A549 (cell line): ENCODE measurements at regions not wholly inside any gene's neighbourhood (a gene's known extent, or its start where the extent isn't known, plus 50 kb on each side); places are given as distances from the start of the nearest gene placed in this dataset.

Source experiments
- POLR2A ChIP-seq: IDR thresholded peaks from 2 replicates; pipeline ENCODE4 v1.6.1; 2012; ENCODE audit warnings: mild to moderate bottlenecking, low read length
- TF ChIP-seq, protein P1 (sequence below): IDR thresholded peaks from 2 replicates; pipeline ENCODE4 v1.6.1; 2012
- TF ChIP-seq, protein P2 (sequence below): fragments of >200 bp; sonication (Bioruptor Twin); formaldehyde crosslinking; IDR thresholded peaks from 3 replicates; pipeline ENCODE4 v1.5.1; 2016

DNA sequence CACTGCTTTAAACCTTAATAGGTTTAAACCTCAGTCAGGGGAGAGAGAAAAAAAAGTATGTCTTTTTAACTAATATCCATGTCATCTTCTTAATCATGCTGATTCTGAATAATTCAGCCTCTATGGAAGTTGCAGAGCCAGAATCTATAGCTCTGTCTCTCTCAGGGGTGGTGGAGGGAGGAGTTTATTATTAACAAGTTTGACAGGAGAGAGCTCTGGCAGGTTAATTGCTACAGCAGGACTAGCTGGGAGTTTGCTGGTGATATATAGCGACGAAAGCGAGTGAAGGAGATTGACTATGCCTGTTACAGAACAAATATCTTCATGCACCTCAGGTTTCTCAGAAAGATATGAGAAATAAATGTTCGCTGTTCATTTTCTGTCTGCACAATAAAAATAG, 586.4 kb downstream of the TLE4 start:
- TF ChIP-seq, protein P1, sequence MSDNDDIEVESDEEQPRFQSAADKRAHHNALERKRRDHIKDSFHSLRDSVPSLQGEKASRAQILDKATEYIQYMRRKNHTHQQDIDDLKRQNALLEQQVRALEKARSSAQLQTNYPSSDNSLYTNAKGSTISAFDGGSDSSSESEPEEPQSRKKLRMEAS: no peak
- no peak for TF ChIP-seq POLR2A
- TF ChIP-seq, protein P2, sequence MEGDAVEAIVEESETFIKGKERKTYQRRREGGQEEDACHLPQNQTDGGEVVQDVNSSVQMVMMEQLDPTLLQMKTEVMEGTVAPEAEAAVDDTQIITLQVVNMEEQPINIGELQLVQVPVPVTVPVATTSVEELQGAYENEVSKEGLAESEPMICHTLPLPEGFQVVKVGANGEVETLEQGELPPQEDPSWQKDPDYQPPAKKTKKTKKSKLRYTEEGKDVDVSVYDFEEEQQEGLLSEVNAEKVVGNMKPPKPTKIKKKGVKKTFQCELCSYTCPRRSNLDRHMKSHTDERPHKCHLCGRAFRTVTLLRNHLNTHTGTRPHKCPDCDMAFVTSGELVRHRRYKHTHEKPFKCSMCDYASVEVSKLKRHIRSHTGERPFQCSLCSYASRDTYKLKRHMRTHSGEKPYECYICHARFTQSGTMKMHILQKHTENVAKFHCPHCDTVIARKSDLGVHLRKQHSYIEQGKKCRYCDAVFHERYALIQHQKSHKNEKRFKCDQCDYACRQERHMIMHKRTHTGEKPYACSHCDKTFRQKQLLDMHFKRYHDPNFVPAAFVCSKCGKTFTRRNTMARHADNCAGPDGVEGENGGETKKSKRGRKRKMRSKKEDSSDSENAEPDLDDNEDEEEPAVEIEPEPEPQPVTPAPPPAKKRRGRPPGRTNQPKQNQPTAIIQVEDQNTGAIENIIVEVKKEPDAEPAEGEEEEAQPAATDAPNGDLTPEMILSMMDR: no peak
